MV-4-11 (cell line): ENCODE measurements at regions not wholly inside any gene's neighbourhood (a gene's known extent, or its start where the extent isn't known, plus 50 kb on each side); places are given as distances from the start of the nearest gene placed in this dataset.
"Not testable (repeated sequence)": the region's sequence is repeated elsewhere in the genome, so short reads cannot be mapped to it uniquely, and the experiment has no call there.

Source experiments
- DNase-seq: peaks from one replicate; lab custom pipeline; 2025; lab: John Stamatoyannopoulos, UW

DNA sequence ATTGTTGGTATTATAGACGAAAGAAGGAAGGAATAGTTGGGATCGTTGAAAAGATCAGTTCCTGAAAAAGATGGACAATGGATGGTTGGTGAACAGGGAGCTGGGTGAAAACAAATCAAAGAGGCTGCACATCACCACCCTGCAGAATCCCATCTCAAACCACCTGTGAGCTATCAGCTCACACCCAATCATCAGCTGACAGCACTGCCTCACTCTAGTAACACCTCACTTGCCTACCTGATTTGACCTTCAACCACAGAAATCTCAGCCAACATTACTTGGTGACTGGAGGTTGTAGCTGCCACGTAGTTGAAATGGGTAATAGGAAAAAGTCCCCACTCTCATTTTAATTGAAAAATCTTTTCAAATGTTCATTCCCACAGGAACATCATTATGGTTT is 101.8 kb upstream of the DST start:
- no peak for DNase-seq

DNA sequence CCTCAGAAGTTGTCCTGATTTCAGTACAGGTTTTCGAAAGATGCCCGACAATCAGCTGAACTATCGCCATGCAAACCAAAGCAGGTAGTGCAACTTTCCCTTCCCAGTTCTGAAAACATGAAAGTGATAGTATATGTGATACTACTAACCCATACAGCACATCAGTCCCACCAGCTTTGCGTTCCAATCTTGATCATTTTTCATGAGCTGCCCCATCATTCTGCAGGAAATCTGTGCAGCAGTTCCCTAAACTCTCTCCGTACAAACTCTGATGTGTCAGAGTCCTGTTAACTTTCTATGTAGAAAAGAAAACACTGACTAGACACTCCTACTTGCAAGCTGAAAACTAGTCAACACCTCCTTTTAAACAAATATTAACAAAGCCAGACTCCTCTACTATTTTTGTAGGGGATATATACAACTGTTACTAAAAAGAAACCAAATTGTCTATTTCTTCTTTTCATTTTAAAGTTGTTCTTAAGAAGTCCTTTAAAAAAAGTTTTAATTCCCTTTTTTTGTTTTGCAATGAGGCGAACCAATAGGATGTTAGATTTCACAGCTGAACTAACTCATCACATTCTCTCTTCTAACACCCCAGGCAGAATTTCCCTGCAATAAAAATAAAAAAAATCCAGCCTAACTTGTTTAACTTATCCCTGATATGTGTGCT is 99.6 kb upstream of the DST start:
- DNase-seq: peak; percentile 39

DNA sequence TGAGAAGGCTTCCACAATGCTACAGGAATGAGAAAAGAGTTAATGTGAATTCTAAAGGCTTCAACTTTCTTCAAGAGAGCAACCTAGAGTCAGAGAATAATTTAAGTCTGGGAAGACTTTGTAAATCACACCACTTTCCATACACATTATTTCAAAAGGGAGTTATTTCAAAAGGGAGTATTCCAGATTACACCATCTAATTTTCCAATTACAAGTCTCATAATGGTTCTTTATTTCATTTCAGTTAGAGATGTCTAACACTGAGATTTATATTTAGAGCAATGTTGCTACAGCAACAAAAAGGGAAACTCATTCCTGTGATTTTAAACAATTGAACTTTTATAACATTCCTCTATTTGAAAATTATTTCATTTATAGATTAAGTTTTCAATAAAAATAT is 98.8 kb upstream of the DST start:
- DNase-seq: no peak

DNA sequence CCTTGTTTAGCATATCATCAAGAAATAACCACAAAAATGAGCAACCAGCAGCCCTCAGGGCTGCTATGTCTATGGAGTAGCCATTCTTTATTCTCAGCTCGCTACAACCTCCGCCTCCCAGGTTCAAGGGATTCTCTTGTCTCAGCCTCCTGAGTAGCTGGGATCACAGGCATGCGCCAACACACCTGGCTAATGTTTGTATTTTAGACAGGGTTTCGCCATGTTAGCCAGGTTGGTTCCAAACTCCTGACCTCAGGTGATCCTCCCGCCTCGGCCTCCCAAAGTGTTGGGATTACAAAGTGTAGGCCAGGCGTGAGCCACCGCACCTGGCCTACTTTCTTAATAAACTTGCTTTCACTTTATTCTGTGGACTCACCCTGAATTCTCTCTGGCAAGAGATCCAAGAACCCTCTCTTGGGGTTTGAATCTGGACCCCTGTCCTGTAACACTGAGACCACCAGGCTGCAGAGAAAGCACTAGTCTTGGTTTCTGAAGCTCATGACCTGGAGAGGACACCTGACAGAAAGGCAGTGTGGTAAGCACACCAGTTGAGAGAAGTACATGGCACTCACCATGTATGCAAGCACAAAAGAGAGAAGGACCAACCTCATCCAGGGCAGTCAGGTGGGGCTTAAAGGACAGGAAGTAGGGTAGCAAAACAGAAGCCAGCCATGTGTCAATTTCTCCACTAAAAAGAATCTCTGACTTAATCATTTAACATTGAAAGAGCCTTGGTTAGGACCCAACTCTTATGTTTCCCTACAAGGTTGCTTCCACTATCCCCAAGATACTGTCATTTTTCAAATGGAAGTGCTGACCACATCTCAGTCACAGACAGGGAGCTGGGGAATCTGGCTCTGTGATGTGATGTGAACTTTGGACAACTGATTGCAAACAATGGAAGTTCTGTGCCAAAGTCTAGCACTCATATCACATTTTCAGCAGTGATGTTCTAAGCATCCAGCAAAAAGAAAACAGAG is 97.4 kb upstream of the DST start:
- no peak for DNase-seq

DNA sequence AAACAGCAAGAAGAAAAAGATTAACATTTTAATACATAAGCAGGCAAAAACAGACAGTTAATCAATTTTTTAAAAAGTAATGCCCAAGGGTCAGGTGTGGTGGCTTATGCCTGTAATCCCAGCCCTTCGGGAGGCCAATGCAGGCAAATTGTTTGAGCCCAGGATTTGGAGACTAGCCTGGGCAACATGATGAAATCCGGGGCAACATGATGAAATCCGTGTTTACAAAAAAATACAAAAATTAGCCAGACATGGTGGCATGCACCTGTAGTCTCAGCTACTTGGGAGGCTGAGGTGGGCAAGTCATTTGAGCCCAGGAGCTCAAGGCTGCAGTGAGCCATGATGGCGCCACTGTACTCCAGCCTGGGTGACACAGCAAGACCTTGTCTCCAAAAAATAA is 94.1 kb upstream of the DST start:
- no peak for DNase-seq

DNA sequence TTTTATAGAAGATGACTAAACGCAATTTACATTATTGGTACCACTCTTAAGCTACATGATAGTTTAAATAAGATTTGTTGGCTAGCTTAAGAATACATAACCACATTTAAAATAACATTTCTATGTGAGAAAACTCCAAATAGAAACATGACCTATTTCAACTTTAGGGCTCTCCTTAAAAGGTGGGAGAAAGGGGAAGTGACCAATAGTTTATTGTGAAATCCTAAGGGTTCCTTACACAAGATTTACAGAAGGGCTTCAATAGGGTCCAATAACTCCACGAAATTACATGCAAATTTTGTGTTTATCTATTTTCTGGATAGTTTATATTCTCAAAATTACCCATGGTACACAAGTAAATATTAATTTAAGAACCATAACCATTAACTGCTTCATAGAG is 91.6 kb upstream of the DST start:
- DNase-seq: peak; percentile 68

DNA sequence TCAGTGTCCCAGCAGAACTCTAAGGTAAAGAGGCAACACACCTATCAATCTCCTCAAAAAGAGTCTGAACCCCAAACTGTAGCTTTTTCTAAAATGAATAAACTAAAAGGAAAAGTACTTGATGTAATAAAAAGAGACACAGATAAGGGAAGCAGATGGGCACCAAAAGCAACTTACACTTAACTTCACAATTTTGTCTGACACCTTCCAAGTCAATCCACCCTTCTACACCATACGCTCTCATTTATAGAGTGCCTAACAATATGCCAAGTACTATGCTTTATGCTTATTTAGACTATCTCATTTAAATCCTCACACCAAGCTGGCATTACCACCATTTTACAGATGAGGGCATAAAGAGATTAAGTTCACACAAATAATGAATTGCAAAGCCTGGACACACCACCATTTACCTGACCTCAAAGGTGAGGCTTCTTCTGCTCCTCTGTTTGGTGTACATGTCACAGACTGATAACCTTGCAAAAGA is 90.6 kb upstream of the DST start:
- DNase-seq: no peak

DNA sequence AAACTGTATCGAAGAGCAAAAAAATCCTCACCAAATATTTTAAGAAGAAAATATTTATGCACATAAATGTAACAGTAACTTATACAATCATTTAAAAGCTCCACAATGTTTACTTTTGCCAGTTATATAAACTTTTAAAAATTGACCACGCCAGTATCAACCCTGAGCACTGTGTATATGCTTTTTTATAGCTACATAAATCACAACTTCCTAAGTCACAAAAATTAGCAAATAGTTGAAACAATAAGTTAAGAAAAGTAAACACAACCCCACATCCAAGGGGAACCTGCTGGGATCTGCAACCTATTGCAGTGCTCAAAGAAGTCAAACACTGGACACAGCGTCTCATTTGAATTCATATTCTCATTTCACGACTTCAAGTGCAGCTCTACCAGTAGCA is 89.8 kb upstream of the DST start:
- DNase-seq: no peak

DNA sequence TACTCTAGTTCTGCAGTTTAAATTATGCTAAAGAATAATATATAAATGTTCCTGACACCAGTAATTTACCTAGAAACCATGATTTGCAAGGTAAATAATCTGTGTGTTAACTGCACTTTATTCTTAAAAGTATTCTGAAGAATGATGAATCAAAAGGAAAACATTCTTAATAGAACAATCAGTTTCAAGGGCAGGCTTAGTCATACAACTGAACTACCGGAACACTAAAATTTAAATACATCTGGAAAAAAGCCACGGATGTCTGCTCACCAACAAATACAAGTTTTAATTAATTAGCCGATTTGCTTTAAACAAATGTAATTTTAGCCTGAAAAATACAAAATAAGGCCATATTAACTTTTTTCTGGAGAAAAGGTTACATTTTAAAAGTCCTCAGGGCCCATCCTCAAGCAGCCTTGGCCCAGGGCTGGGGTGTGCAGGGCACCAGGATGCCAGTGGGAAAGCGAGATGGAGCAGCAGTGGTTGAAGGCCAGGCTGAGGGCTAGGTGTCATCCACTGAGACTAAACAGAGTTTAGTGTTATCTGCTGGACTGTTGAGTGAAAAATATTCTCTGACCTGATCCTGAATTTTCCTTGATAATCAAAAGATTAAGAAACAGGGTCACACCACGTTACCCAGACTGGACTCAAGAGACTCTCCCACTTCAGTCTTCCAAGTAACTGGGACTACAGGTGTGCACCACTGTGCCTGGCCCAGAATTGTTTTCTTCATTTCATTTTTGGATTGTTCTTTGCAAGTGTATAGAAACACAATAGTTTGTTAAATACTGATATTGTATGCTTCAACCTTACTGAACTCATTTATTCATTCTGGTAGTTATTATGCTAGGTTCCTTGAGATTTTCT is 88.2 kb upstream of the DST start:
- DNase-seq: no peak

DNA sequence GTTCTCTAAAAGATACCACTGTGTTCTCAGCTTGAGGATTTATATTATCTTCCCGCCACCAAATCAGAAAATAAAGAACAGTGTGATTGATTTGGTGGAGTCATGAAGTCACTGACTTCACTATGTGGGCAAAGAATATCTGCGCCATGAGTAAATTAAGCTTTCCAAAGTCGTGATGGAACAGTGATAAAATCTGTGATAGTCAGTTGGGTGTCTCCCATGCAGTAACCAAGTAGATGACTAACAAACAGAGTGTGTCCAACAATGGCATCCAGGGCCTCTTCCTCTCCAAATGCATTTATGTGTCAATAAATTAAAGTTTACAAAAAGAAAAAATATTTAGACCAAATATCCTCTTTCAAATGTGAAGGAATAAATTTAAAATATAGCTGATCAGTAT is 87.0 kb upstream of the DST start:
- DNase-seq: no peak

DNA sequence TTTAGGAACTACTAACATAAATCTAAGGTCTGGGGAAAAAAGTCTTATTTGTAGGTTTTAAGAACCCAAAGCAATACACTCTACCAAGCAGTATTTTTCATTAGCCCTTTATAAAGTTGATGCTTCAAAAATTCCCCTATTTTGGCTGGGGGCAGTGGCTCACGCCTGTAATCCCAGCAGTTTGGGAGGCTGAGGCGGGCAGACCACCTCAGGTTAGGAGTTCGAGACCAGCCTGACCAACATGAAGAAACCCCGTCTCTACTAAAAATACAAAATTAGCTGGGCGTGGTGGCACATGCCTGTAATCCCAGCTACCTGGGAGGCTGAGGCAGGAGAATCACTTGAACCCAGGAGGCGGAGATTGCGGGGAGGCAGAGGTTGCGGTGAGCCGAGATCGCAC is 86.5 kb upstream of the DST start:
- DNase-seq: not testable (repeated sequence)

DNA sequence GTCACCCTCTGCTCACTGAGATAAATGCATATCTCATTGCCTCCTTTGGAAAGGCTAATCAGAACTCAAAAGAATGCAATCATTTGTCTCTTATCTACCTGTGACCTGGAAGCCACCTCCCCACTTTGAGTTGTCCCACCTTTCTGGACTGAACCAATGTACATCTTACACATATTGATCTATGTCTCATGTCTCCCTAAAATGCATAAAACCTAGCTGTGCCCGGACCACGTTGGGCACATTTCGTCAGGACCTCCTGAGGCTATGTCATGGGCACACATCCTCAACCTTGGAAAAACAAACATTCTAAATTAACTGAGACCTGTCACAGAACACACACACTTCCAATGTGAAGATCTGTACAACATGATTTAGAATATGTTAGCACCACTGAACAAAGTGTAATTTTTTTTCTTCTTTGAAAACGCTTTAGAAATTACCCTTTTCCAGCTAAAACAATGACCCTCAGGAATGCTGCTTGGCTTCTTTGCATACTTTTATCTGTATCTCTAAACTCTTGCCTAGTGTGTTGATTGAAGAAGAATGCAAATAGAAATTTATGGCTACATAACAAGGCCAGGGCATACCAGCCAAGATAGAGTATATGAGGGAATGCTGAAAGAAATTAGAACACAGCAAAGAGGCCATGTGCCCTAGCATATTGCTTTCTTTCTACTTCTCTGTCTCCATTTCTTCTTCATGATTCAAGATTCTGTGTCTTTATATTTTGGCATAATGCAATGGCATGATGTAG is 84.6 kb upstream of the DST start:
- DNase-seq: no peak

DNA sequence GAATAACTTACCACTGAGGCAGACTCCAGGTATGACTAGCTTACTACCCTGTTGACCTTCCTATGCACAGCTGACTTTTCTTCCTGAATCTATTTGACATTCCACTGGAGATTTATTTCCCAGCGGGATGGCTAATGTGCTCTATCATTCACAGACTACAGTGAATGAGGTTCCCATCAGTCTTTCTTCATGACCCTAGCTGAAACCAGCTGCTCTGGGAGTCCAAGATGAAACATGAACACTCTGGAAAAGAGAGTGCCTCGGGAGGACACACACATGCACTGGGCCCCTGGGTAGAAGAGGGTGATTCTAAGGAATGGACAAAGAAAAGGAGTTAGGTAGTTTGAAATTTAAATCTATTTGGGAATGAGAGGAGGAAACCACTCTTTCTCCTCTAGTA is 82.6 kb upstream of the DST start:
- no peak for DNase-seq

DNA sequence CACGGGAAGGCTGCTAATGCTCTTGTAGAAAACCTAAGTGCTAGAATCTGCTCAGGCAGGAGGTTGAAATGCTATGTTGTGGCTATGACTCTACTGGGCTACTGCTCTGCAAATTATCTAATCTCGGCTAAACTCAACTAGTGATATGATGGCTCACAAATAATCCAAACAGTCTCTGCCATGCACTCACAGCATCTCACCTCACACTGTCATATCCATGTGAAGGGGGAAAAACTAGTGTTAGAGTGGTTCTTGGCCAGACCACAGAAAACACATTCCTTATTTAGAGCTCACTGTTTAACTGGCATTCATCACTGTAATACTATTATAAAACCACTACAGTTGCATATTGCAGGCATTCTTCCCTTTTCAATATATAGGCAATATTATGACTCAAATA is 81.8 kb upstream of the DST start:
- DNase-seq: no peak

DNA sequence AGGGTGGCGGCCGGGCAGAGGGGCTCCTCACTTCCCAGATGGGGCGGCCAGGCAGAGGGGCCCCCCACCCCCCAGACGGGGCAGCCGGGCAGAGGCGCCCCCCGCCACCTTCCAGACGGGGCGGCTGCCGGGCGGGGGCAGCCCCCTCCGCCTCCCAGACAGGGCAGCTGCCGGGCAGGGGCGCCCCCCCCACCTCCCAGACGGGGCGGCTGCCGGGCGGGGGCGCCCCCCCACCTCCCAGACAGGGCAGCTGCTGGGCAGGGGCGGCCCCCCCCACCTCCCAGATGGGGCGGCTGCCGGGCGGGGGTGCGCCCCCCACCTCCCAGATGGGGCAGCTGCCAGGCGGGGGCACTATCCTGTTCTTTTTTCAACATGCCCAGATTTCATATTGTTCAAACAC is 78.2 kb upstream of the DST start:
- no peak for DNase-seq

DNA sequence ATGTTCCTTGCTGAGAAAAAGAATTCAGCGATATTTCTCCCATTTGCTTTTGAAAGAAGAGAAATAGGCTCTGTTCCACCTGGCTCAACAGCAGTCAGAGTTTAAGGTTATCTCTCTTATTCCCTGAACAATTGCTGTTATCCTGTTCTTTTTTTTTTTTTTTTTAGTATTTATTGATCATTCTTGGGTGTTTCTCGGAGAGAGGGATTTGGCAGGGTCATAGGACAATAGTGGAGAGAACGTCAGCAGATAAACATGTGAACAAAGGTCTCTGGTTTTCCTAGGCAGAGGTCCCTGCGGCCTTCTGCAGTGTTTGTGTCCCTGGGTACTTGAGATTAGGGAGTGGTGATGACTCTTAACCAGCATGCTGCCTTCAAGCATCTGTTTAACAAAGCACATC is 77.5 kb upstream of the DST start:
- DNase-seq: not testable (repeated sequence)

DNA sequence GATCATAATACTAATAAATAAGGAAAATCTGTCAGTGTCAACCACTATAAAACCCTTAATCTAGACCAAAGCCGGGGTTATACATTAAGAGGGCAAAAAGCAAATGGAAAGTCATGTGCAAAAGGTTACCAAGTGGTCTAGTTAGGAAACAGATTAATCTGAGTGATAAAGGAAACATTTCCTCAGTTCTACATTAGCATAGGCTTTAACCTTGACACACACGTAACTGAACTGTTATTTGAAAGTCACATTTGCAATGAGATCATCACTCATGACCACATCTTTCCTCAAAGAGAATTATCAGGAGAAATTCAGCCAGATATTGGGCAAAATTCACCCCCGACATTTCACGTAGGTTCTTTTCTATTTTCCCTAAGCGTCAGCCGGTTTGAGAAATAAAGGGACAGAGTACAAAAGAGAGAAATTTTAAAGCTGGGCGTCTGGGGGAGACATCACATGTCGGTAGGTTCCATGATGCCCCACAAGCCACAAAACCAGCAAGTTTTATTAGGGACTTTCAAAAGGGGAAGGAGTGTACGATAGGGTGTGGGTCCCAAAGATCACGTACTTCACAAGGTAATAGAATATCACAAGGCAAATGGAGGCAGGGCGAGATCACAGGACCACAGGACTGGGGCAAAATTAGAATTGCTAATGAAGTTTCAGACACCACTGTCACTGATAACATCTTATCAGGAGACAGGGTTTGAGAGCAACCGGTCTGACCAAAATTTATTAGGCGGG is 76.8 kb upstream of the DST start:
- not testable (repeated sequence) for DNase-seq

DNA sequence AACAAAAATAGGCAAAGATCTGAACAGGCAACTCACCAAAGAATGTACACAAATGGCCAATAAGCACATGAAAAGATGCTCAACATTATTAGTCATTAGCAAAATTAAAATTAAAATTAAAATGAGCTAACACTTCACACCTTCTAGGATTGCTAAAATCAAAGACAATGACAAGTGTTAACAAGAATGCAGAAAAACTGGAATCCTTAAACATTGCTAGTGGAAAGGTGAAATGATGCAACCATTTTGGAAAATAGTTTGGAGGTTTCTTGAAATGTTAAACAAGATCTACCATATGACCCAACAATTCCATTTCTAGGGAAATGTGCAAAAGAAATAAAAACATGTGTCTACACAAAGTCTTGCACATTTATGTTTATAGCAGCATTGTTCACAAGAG is 75.5 kb upstream of the DST start:
- DNase-seq: no peak

DNA sequence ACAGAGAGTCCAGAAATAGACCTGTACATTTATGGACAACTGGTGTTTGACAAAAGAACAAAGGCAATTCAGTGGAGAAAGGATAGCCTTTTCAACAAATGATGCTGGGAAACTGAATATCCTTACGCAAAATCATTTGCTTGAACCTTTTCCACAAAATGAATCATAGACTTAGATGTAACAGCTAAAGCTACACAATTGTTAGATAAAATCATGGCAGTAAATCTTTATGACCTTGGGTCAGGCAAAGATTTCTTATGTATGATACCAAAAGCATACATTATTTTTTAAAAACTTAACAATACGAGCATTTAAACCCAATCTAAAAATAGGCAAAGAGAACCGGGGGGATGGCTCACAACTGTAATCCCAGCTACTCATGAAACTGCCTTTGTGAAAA is 73.5 kb upstream of the DST start:
- DNase-seq: no peak

DNA sequence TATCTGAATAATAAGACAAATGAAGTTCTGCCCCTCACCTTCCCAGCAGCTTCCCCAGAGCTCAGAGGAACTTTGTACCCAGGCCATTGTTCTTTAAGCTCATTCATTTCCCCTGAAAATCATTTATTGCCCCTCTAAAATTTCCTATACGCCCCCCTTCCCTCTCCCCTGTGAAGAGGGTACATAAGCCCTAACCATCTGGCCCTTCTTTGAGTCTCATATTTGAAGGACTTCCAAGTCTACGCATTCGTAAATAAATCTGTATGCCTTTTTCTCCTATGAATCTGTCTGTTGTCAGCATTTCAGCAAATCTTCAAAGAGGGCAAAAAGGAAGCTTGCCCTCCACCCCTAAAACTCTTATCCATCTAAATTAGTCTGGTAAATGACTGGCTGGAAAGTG is 73.1 kb upstream of the DST start:
- DNase-seq: no peak

DNA sequence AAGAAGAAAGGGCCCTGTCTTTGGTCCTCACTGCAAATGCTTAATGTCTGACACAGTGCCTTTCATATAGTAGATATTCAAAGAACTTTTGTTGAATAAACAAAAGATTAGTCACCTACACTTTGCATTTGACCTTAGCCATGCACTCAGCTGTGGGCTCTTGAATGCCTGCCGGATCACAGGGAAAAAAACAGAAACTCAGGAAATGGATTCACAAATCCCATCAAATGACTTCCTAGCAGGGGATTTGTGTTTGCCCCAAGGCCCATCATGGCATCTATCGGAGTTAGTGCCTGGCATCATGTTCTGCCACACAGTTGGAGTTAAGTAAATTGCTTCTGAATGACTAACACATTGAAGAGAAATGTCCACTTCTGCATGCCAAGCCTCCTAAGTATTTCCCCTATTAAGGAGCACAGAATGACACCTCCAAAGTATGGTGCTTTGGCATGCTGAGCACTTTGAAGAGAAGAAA is 72.3 kb upstream of the DST start:
- no peak for DNase-seq
